Endometrium (tissue), 2 donors: ENCODE measurements at regions not wholly inside any gene's neighbourhood (a gene's known extent, or its start where the extent isn't known, plus 50 kb on each side); places are given as distances from the start of the nearest gene placed in this dataset.

ENCODE experiments used
- FAIRE-seq: peaks from 2 replicates; lab custom pipeline; 2012; peaks lifted over from hg19 to GRCh38; lab: Jason Lieb, UNC
- donor health status: control.
- donor health status: control.

DNA sequence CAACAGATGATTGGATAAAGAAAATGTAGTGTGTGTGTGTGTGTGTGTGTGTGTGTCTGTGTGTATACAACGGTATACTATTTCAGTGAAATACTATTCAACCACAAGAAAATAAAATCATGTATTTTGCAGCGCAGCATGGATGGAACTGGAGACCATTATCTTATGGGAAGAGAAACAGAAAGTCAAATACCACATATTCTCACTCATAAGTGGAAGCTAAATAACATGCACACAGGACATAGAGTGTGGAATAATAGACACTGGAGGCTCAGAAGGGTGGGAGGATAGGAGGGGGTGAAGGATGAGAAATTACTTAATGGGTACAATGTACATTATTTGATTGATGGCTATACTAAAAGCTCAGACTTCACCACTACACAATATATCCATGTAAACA lies 609.1 kb upstream of the SLC39A10 start:
- FAIRE-seq, result no peak

DNA sequence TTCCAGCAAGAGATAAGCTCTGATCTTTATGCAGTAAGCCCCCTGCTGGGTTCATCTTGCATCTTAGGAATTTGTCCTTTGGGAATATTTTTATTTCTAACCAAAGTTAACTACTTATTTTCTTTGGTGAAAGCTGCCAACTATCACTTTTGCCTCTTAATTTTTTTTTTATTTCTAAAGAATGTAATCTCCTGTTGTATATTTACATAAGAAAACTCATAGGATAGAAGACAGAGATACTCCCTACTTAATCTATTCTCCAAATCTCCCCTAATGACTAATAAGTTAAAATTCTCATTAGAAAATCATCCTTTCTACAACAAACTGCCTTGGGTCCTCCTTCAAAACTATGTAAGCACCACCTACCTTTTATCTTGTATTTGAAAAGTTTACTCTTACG lies 612.2 kb upstream of the SLC39A10 start:
- FAIRE-seq, result peak; percentile 45

GRCh38 chr2:195038153-195038552 lies 618.9 kb upstream of the SLC39A10 start:
- peak; percentile 4 for FAIRE-seq

- FAIRE-seq, result no peak
These were observed 620.0 kb upstream of the SLC39A10 start for GRCh38 chr2:195037045-195037444.

DNA sequence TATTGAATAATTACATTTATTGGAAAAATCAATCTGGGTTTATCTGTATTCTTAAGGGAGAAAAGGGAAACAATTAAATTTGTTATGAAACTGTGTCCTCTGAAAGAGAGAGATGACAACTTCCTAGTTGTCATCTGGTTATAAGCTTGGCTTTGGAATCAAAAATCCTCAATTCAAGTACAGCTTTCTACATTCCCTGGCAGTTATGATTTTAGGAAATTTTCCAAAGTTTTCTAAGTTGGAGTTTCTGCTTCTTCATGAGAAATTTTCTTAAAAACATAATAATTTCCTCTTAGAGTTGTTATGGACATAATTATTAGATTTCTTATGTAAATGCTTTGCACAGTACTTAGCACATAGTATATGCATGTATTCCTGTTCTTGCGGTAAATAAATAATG lies 625.6 kb upstream of the SLC39A10 start:
- FAIRE-seq, result no peak

GRCh38 chr2:195029804-195030654 lies 627.0 kb upstream of the SLC39A10 start:
- FAIRE-seq, result no peak

DNA sequence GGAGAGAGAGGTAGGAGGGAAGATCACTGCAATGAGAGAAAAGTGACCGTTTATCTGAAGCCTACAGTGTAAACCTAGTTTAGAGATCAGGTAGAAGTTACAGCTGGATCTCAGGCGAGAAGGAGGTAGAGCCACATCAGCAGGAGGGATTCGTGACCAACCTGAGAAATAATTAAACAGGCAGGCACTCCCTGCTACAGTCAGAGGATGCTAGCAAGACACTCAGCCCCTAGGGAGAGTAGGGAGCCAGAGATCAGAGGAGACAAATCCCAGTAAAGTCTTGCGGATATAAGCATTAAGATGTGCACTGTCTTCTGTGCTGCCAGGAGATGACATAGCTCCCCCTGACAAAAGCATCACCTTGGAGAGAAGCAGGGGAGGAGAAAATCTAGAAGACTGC lies 629.1 kb upstream of the SLC39A10 start:
- FAIRE-seq, result no peak

DNA sequence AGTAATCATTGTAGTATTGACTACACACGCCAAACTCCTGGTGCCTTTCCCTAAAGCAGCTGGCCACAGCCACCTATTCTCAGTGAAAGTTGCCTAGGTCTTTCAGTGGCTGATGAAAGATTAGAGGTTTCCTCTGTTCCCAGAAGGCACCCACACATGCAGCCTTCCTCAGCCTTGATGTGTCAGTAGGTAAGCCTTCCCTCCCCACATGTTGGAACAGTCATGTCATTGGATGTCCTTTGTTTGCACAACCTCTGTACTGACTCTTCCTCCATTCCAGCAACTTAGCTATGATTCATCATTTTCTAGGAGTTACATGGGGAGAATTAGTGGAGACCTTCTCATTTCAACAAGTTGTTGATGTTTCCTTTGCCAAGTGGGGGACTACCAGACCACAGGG lies 630.8 kb upstream of the SLC39A10 start:
- no peak for FAIRE-seq

DNA sequence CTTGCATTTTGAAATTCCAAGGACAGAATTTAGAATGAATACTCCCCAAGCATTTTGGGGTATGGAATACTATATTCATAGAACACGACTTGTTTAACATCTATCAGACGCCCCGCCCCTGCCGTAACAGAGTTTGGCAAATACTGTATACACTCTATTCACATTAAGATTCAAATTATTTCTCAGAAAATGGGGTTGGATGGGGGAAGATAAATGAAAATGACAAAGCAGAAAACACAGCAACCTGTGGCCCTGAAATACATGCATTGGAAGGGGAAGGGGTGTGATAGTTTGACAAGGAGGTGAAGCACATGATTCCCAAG lies 634.6 kb upstream of the SLC39A10 start:
- FAIRE-seq, result no peak

DNA sequence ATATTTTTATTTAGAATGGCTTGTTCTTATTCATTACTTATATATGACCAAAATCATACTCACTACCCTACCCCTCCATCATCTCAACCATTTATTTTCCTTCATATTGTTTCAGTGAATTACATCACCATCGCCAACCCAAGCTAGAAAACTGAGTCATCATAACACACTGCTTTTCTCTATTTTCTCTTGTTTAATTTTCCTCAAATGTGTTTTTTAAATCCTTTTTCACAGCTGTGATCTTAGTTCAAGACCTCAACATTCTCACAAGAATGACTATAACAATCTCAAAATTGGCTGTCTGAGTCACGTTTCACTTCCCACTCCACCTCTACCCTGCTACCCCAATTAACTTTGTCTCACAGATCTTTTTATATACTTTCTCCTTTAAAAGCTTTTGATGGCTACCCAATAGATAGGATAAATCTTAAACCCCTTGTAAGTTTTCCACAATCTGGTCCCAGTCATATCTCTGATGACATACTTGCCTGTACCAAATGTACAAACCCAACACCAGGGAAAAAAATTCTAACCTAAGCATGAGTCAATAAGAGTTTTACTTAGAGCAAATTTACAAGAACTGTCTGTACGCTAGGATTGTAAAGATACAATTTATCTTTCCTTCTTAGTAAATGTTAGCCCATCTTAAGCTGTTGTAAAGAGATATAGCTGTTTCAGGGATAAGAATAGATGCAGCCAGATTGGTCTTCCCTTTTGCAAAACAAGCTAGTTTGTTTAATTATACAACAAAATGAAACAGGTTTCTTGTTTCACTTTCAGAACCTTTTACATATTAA lies 635.1 kb upstream of the SLC39A10 start:
- FAIRE-seq, result no peak

GRCh38 chr2:195018462-195018861 lies 638.6 kb upstream of the SLC39A10 start:
- FAIRE-seq, result no peak

DNA sequence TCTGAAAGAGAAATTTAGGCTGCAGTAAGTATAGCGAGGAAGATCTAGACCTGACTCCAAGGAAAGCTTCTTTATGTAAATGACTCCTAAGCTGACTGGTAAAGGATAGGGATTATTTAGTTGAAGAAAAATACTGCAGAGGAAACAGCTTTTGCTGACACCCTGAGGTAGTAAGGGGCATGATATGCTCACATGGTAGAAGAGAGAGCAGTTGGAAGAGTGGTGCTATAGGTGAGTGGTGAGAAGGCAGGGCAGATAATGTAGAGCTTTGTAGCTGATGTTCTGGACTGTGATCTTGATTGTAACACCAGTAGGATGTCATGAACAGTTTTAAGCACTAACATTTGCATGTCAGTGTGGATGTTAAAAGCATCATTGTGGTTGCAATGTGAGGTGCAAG lies 639.1 kb upstream of the SLC39A10 start:
- FAIRE-seq, result no peak

DNA sequence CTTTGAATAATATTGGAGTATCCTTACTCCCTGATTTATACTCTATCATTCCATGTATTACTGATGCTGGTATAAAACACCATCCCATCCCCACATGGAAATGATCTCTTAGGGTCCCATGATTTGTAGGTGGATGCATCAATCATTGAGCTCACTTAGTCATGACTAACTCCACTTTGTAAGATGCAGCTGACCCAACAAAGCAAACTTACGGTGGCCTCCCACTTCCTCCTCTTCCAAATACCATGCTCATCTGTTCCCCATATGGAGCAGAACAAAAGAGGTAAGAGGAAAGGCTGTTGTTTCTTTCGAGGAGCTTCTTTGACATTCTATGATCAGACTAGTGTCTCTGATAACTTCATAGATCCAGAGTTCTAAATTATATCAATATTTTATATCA lies 640.2 kb upstream of the SLC39A10 start:
- no peak for FAIRE-seq

DNA sequence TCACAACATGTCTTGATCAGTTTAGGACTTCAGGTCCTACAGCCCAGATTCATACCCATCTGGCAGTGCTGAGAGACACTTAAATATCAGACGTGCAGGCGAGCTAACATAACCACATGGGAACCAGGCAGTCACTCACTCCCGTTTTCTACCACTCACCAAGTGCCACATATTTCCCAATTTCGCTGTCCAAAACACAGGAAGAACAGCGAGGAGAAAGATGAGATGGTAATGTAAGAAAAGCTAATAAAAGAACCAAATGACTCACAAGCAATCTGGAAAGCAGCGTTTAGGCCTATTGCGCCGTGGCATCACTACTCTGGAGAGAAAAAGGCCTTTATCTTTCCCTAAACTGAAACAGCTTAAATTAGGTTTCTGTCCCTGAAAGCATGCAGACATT lies 647.8 kb upstream of the SLC39A10 start:
- no peak for FAIRE-seq

- FAIRE-seq, result no peak
These were observed 650.2 kb upstream of the SLC39A10 start for GRCh38 chr2:195006856-195007255.

DNA sequence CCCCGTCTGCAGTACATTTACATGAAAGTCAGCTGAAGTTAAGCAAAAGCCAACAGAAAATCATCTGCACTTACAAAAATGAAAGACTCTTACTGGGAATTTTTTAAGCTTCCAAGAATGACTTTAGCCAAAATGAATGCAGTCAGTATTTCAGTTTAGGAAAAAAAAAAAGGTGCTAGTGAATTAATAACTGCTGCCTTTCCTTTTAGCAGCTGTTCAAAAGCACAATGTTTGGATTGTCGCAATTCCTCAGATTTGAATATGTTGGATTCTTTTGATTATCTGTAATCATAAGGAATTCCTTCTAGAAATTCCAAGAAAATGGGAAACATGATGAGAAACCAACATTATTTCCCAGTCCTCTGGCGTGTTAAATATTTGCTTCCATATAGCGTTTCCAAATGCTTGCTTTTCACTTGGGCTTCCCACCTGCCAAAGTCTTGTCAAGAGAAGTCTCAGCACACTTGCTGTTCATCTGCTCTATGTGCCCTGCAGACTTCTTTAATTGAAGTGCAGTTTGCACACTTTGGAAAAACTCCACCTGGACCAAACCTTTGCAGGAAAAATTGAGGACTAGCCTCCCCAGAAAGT lies 653.0 kb upstream of the SLC39A10 start:
- FAIRE-seq, result no peak

- no peak for FAIRE-seq
These were observed 655.1 kb upstream of the SLC39A10 start for GRCh38 chr2:195001924-195002323.

- FAIRE-seq, result no peak
These were observed 657.3 kb upstream of the SLC39A10 start for GRCh38 chr2:194999771-195000170.

- no peak for FAIRE-seq
These were observed 664.4 kb upstream of the SLC39A10 start for GRCh38 chr2:194992648-194993047.

DNA sequence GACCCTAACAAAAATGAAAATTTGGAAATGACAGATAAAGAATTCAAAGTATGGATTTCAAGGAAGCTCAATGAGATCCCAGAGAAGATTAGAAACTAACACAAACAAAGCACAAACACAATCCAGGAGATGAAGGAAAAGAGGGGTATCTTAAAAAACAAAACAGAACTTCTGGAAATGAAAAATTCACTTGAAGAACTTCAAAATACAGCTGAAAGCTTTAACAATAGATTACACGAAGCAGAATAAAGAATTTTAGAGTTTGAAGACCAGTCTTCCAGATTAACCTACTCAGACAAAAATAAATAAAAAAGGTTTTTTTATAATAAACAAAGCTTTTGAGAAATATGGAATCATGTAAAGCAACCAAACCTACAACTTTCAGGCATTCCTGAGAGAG lies 671.8 kb upstream of the SLC39A10 start:
- FAIRE-seq, result no peak

GRCh38 chr2:194962254-194962653 lies 694.8 kb upstream of the SLC39A10 start:
- FAIRE-seq, result peak; percentile 12

DNA sequence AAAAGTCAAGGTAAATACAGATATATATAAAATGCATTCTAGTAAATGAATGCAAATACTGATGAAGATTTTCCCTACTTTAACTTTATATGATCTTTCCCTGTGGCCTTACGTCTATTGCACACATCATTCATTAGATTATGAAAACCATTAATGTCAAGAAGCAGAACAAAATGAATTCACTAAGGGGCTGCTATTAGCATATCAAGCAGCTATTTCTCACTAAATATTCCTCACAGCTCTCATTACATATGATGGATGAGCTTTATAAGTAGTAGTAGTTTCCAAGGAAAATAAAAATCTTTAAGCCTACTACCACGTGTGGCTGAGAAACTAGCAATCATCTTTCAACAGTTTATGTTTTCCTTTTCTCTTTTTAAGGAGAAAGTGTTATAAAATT lies 702.8 kb upstream of the SLC39A10 start:
- no peak for FAIRE-seq

GRCh38 chr2:194946826-194947225 lies 710.2 kb upstream of the SLC39A10 start:
- no peak for FAIRE-seq
